ENCODE measurements at regions not wholly inside any gene's neighbourhood (a gene's known extent, or its start where the extent isn't known, plus 50 kb on each side); places are given as distances from the start of the nearest gene placed in this dataset.
"Not testable (repeated sequence)": the region's sequence is repeated elsewhere in the genome, so short reads cannot be mapped to it uniquely, and the experiment has no call there.

GRCh38 chr11:71368966-71369365 lies 79.2 kb downstream of the DHCR7 start:
- ChIA-PET CTCF (interaction anchor here (1.2 kb wide), 1 partner anchor 282 kb away, joined by 5 read pairs; no protein-coding TSS in a partner anchor), POLR2A (no interaction called here)
- no peaks in the 10 kb centered on the region for H3K9me3 Mint-ChIP-seq (ENCODE audit: unreplicated experiment)
- intact Hi-C loops (cut with micrococcal nuclease; ENCODE audit: unreplicated experiment), result no loop called here
- no peak overlapping the region for H3K27ac Mint-ChIP-seq (ENCODE audit: unreplicated experiment)
- H3K4me1 Mint-ChIP-seq (ENCODE audit: low read depth, unreplicated experiment), result no peaks in the 10 kb centered on the region
- H3K27me3 Mint-ChIP-seq (ENCODE audit: insufficient read depth, unreplicated experiment), result no peaks in the 10 kb centered on the region
- DNase-seq, result no peak
- H3K36me3 Mint-ChIP-seq (ENCODE audit: insufficient read depth, unreplicated experiment), result no peaks in the 10 kb centered on the region
- Histone ChIP-seq H3K4me1 (no peaks in the 10 kb centered on the region), H3K9me3 (no peaks in the 10 kb centered on the region), H3K4me3 (ENCODE audit: low read depth, low read length) (no peak overlapping the region), H3K36me3 (ENCODE audit: control insufficient read depth, insufficient read depth, low read length) (no peaks in the 10 kb centered on the region), H3K27me3 (replicated peaks; ENCODE audit: control insufficient read depth, insufficient read depth, low read length) (no peaks in the 10 kb centered on the region)
- TF ChIP-seq, protein P1, sequence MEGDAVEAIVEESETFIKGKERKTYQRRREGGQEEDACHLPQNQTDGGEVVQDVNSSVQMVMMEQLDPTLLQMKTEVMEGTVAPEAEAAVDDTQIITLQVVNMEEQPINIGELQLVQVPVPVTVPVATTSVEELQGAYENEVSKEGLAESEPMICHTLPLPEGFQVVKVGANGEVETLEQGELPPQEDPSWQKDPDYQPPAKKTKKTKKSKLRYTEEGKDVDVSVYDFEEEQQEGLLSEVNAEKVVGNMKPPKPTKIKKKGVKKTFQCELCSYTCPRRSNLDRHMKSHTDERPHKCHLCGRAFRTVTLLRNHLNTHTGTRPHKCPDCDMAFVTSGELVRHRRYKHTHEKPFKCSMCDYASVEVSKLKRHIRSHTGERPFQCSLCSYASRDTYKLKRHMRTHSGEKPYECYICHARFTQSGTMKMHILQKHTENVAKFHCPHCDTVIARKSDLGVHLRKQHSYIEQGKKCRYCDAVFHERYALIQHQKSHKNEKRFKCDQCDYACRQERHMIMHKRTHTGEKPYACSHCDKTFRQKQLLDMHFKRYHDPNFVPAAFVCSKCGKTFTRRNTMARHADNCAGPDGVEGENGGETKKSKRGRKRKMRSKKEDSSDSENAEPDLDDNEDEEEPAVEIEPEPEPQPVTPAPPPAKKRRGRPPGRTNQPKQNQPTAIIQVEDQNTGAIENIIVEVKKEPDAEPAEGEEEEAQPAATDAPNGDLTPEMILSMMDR (IDR thresholded peaks at IDR 0.05; ENCODE audit: insufficient read depth in 1 of 2, low read depth in 1 of 2, low read length in 1 of 2, severe bottlenecking in 1 of 2, unreplicated experiment in 1 of 2), result no peak
- BruUV-seq (replicated peaks), result no TSS peak
- no peak overlapping the region for H3K4me3 Mint-ChIP-seq (ENCODE audit: unreplicated experiment)

GRCh38 chr11:71367756-71368155 lies 80.4 kb downstream of the DHCR7 start:
- ChIA-PET POLR2A (no interaction called here), CTCF (no interaction called here)
- no peaks in the 10 kb centered on the region for H3K36me3 Mint-ChIP-seq (ENCODE audit: insufficient read depth, unreplicated experiment)
- H3K4me3 Mint-ChIP-seq (ENCODE audit: unreplicated experiment), result no peak overlapping the region
- no peaks in the 10 kb centered on the region for H3K27me3 ChIP-seq (replicated peaks; ENCODE audit: control insufficient read depth, insufficient read depth, low read length)
- BruUV-seq (replicated peaks), result no TSS peak
- no peak overlapping the region for H3K4me3 ChIP-seq (ENCODE audit: low read depth, low read length)
- no peak for DNase-seq
- H3K9me3 ChIP-seq, result no peaks in the 10 kb centered on the region
- no peaks in the 10 kb centered on the region for H3K4me1 Mint-ChIP-seq (ENCODE audit: low read depth, unreplicated experiment)
- TF ChIP-seq, protein P1 (IDR thresholded peaks at IDR 0.05; ENCODE audit: insufficient read depth in 1 of 2, low read depth in 1 of 2, low read length in 1 of 2, severe bottlenecking in 1 of 2, unreplicated experiment in 1 of 2), result no peak
- intact Hi-C loops (cut with micrococcal nuclease; ENCODE audit: unreplicated experiment), result no loop called here
- no peak overlapping the region for H3K27ac Mint-ChIP-seq (ENCODE audit: unreplicated experiment)
- H3K27me3 Mint-ChIP-seq (ENCODE audit: insufficient read depth, unreplicated experiment), result no peaks in the 10 kb centered on the region
- no peaks in the 10 kb centered on the region for H3K9me3 Mint-ChIP-seq (ENCODE audit: unreplicated experiment)
- no peaks in the 10 kb centered on the region for H3K4me1 ChIP-seq
- H3K36me3 ChIP-seq (ENCODE audit: control insufficient read depth, insufficient read depth, low read length), result no peaks in the 10 kb centered on the region

DNA sequence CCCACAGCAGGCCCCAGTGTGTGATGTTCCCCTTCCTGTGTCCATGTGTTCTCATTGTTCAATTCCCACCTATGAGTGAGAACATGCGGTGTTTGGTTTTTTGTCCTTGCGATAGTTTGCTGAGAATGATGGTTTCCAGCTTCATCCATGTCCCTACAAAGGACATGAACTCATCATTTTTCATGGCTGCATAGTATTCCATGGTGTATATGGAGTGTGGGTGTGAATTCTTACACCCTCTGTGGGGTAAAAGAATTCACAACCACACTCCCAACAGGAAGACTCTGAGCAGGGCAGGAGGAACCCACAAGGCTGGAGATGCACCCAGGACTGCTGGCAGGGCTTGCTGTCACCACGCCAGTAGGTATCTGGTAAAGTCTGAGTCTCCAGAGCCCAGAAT lies 80.9 kb downstream of the DHCR7 start:
- H3K36me3 Mint-ChIP-seq (ENCODE audit: insufficient read depth, unreplicated experiment); H3K9me3 Mint-ChIP-seq (ENCODE audit: unreplicated experiment); DNase-seq; CTCF ChIA-PET; H3K4me1 Mint-ChIP-seq (ENCODE audit: low read depth, unreplicated experiment); H3K27ac Mint-ChIP-seq (ENCODE audit: unreplicated experiment); H3K27me3 ChIP-seq (replicated peaks; ENCODE audit: control insufficient read depth, insufficient read depth, low read length); H3K4me3 Mint-ChIP-seq (ENCODE audit: unreplicated experiment); H3K4me3 ChIP-seq (ENCODE audit: low read depth, low read length); BruUV-seq (replicated peaks); H3K9me3 ChIP-seq; H3K36me3 ChIP-seq (ENCODE audit: control insufficient read depth, insufficient read depth, low read length); intact Hi-C loops (cut with micrococcal nuclease; ENCODE audit: unreplicated experiment); POLR2A ChIA-PET; H3K27me3 Mint-ChIP-seq (ENCODE audit: insufficient read depth, unreplicated experiment); H3K4me1 ChIP-seq: not testable (repeated sequence)

DNA sequence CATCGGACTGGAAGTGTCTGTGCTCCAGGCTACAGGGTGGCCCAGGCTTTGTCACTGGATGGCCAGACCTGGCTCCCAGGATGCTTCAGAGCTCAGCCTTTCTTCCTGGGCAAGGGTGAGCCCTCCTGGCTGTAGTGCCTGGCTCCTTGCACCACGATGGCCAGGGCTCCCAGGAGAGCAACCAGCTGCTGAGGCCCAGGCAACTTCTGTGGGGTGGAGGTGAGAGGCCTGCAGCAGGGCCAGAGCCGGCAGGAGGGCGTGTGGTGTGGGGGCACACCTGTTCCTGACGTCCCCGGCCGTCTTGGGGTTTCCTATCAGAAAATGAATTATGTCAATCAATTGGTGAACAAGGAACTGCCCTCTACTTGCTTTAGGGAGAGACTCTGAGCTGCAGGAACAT lies 82.1 kb downstream of the DHCR7 start:
- Mint-ChIP-seq H3K27ac (ENCODE audit: unreplicated experiment) (no peak overlapping the region), H3K27me3 (ENCODE audit: insufficient read depth, unreplicated experiment) (no peaks in the 10 kb centered on the region), H3K4me3 (ENCODE audit: unreplicated experiment) (no peak overlapping the region), H3K4me1 (ENCODE audit: low read depth, unreplicated experiment) (no peaks in the 10 kb centered on the region), H3K36me3 (ENCODE audit: insufficient read depth, unreplicated experiment) (no peaks in the 10 kb centered on the region), H3K9me3 (ENCODE audit: unreplicated experiment) (no peaks in the 10 kb centered on the region)
- POLR2A ChIA-PET, result interaction anchor here (0.6 kb wide), 1 partner anchor 114 kb away, joined by 3 read pairs; the partner anchor contains the start of gene SHANK2
- Histone ChIP-seq H3K4me3 (ENCODE audit: low read depth, low read length) (no peak overlapping the region), H3K27me3 (replicated peaks; ENCODE audit: control insufficient read depth, insufficient read depth, low read length) (no peaks in the 10 kb centered on the region), H3K4me1 (no peaks in the 10 kb centered on the region), H3K36me3 (ENCODE audit: control insufficient read depth, insufficient read depth, low read length) (no peaks in the 10 kb centered on the region), H3K9me3 (no peaks in the 10 kb centered on the region)
- no peak for DNase-seq
- TF ChIP-seq, protein P1 (IDR thresholded peaks at IDR 0.05; ENCODE audit: insufficient read depth in 1 of 2, low read depth in 1 of 2, low read length in 1 of 2, severe bottlenecking in 1 of 2, unreplicated experiment in 1 of 2), result no peak
- intact Hi-C loops (cut with micrococcal nuclease; ENCODE audit: unreplicated experiment), result no loop called here
- BruUV-seq (replicated peaks), result no TSS peak
- CTCF ChIA-PET, result no interaction called here

All from Caco-2 (cell line).